Heart left ventricle (tissue), 16 donors: ENCODE measurements at regions not wholly inside any gene's neighbourhood (a gene's known extent, or its start where the extent isn't known, plus 50 kb on each side); places are given as distances from the start of the nearest gene placed in this dataset.

ENCODE experiments used
- ATAC-seq, 4 donors: fragments of 200-7000 bp; cut with Tn5 transposase; one replicate each; pipeline ENCODE4 v1.9.1; 2020 to 2022; ENCODE audit warnings: moderate library complexity in 4 of 4, mild to moderate bottlenecking in 3 of 4, moderate number of reproducible peaks in 1 of 4
- DNase-seq, 5 donors: peaks; one replicate each; pipeline ENCODE4 v3.0.0-alpha.2; 2020
- H3K27ac ChIP-seq, 12 donors: fragments of 200-600 bp; sonication (generic) in 4 of 12; one replicate each; pipeline versions ENCODE4 v1.5.0 to v1.8.0; 2016 to 2022; ENCODE audit warnings: mild to moderate bottlenecking in 2 of 12
- H3K27me3 ChIP-seq, 9 donors: fragments of 200-600 bp; sonication (generic) in 2 of 9; one replicate each; pipeline versions ENCODE4 v1.5.1 to v1.8.0; 2016 to 2022; ENCODE audit warnings: mild to moderate bottlenecking in 3 of 9
- H3K36me3 ChIP-seq, 9 donors: fragments of 200-600 bp; sonication (generic) in 2 of 9; one replicate each; pipeline versions ENCODE4 v1.5.0 to v1.8.0; 2018 to 2022; ENCODE audit warnings: mild to moderate bottlenecking in 2 of 9
- H3K4me1 ChIP-seq, 12 donors: fragments of 200-600 bp; sonication (generic) in 4 of 12; one replicate each; pipeline versions ENCODE4 v1.5.0 to v1.8.0; 2016 to 2022; ENCODE audit warnings: mild to moderate bottlenecking in 3 of 12
- H3K4me3 ChIP-seq, 12 donors: fragments of 200-600 bp; sonication (generic) in 4 of 12; one replicate each; pipeline versions ENCODE4 v1.5.0 to v1.8.0; 2017 to 2022; ENCODE audit warnings: mild to moderate bottlenecking in 9 of 12, moderate library complexity in 4 of 12
- H3K9me3 ChIP-seq, 12 donors: fragments of 200-600 bp; sonication (generic) in 4 of 12; one replicate each; pipeline versions ENCODE4 v1.5.0 to v1.8.0; 2016 to 2022; ENCODE audit warnings: mild to moderate bottlenecking in 1 of 12
- POLR2A ChIP-seq, 2 donors: fragments of 450-650 bp; IDR thresholded peaks; one replicate each; pipeline ENCODE4 v1.6.1; 2017; ENCODE audit warnings: antibody characterized with exemption in 2 of 2, mild to moderate bottlenecking in 2 of 2, moderate library complexity in 2 of 2
- WGBS, 4 donors: extraction: QIAGEN DNeasy Blood & Tissue Kit in 2 of 4; methylation state at CpG; one replicate each; pipeline versions ENCODE4 v1.1.5 to v1.1.7; 2013 to 2018; 5-methylcytosine and 5-hydroxymethylcytosine counted together
- intact Hi-C, 10 donors: fragments of 100-400 bp; cut with DNase I; formaldehyde crosslinking; loops; one replicate each; pipeline versions ENCODE4 v1.11.1 to v1.14.2; 2022
- TF ChIP-seq, protein P1 (sequence below), 12 donors: fragments of 200-600 bp; sonication (generic) in 4 of 12; IDR thresholded peaks; one replicate each; pipeline versions ENCODE4 v1.5.0 to v1.8.0; 2018 to 2022; ENCODE audit warnings: antibody characterized with exemption in 12 of 12, mild to moderate bottlenecking in 5 of 12
- donor health status: ischemic (EF 13 %, LVEDD 7.1; RV severe dilation, severe dysfunction).
- donor health status: healthy with polysubstance abuse.
- donor health status: DM: no; HTN: yes; CAD: no.
- donor health status: DM: no; HTN: no; CAD: no.
- donor health status: ischemic (EF 25% LVEDD 6.9; RV normal size, moderate dysfunction).
- donor health status: ischemic (EF 25% LVEDD 5.7; RV mildly dilated, moderate dysfunction).
- donor health status: healthy.
- donor health status: DM: yes; HTN: yes; CAD: no.
- donor health status: ischemic (EF 35%, LVEDD 5.7; RV mildly dilated, moderate dysfunction).
- donor health status: nonischemic (EF 11% LVEDD 7.7; RV severe dilation, severe dysfunction).
- donor health status: DM: yes; HTN: yes; CAD: no.
- donor health status: PGD.
- donor health status: ischemic (EF 29% LVEDD 5.4; RV normal size, mild dysfunction).
- donor health status: nonischemic (EF 23%, LVEDD 6.1; RV moderate dilation, normal function).

DNA sequence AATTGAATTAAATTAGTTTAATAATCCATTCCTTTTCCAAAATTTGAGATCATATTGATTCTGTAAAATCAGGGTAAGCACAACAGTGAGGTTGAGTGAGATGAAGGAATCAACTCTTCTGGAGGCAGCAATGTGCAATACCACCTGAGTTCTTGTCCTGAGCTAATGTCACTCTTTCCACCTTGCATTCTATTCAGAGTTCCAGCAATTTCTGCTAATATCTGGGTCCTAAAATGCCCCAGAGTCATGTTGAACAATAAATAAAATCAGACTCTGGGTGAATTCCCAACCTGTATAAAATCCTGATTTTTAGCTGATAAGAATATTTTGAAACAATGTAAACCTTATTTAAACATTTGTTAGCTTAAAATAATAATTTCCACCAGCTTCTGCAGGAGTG lies 590.8 kb upstream of the ADGRB3 start:
- Histone ChIP-seq H3K9me3 (peaks cover 0 to 9% (median 0%) of the 10 kb centered on the region in 12 donors), H3K4me1 (no peaks in the 10 kb centered on the region), H3K4me3 (no peak overlapping the region), H3K27me3 (no peaks in the 10 kb centered on the region), H3K27ac (no peak overlapping the region), H3K36me3 (no peaks in the 10 kb centered on the region)
- no peak for DNase-seq
- intact Hi-C loops = no loop called here
- no peak for ATAC-seq
- no peak for TF ChIP-seq POLR2A (IDR thresholded peaks at IDR 0.05)
- TF ChIP-seq, protein P1, sequence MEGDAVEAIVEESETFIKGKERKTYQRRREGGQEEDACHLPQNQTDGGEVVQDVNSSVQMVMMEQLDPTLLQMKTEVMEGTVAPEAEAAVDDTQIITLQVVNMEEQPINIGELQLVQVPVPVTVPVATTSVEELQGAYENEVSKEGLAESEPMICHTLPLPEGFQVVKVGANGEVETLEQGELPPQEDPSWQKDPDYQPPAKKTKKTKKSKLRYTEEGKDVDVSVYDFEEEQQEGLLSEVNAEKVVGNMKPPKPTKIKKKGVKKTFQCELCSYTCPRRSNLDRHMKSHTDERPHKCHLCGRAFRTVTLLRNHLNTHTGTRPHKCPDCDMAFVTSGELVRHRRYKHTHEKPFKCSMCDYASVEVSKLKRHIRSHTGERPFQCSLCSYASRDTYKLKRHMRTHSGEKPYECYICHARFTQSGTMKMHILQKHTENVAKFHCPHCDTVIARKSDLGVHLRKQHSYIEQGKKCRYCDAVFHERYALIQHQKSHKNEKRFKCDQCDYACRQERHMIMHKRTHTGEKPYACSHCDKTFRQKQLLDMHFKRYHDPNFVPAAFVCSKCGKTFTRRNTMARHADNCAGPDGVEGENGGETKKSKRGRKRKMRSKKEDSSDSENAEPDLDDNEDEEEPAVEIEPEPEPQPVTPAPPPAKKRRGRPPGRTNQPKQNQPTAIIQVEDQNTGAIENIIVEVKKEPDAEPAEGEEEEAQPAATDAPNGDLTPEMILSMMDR (IDR thresholded peaks at IDR 0.05) = no peak

DNA sequence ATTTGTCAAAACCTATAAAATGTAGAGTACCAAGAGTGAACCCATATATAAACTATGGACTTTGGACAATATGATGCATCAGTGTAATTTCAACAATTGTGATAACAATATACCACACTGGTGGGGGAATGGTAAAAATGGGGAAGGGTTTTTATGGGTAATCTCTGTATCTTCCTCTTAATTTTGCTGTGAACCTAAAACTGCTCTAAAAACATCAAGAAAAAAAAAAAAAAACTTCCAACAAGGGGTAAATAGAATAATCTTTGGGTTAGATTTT lies 592.0 kb upstream of the ADGRB3 start:
- TF ChIP-seq POLR2A (IDR thresholded peaks at IDR 0.05) = no peak
- TF ChIP-seq, protein P1 (IDR thresholded peaks at IDR 0.05) = no peak
- no peak overlapping the region for H3K4me3 ChIP-seq

DNA sequence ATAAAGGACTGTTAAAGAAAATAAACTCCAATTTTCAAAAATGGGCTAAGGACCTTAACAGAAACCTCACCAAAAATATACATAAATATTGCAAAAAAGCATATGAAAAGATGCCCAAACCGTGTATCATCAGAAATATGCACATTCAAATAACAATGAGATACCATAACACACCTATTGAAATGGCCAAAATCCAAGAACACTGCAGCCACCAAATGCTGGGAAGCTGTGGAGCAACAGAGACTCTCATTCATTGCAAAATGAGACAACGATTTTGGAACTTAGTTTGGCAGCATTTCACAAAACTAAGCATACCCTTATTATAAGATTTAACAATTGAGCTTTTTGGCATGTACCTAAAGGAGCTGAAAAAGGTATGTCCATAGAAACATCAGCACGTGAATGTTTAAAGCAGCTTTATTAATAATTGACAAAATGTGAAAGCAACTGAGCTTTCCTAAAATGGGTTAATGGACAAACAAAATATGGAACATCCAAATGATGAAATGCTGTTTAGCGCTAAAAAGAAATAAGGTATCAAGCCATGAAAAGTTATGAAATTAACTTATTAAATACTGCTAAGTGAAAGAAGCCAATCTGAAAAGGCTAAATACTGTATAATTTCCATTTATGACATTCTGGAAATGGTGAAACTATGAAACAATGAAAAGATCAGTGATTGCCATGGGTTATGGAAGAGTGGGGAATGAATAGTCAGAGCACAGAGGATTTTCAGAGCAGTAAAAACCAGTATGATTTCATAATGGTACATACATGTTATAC lies 592.6 kb upstream of the ADGRB3 start:
- 59 to 63% (median 61%) methylated on average over 4 of the region's 4 CpGs for WGBS, 4 donors
- no peak overlapping the region for H3K4me3 ChIP-seq
- intact Hi-C loops = no loop called here
- H3K27ac ChIP-seq = no peak overlapping the region
- ATAC-seq (no peak), DNase-seq (no peak)
- no peaks in the 10 kb centered on the region for H3K4me1 ChIP-seq
- no peak for TF ChIP-seq POLR2A (IDR thresholded peaks at IDR 0.05)
- TF ChIP-seq, protein P1 (IDR thresholded peaks at IDR 0.05) = no peak
- no peaks in the 10 kb centered on the region for H3K9me3 ChIP-seq
- H3K36me3 ChIP-seq = no peaks in the 10 kb centered on the region
- H3K27me3 ChIP-seq = no peaks in the 10 kb centered on the region

More for the DNA sequence above, 592.0 kb upstream of the ADGRB3 start:
- Histone ChIP-seq H3K27ac (no peak overlapping the region), H3K9me3 (peaks cover 0 to 2% (median 0%) of the 10 kb centered on the region in 12 donors), H3K4me1 (no peaks in the 10 kb centered on the region), H3K27me3 (no peaks in the 10 kb centered on the region), H3K36me3 (no peaks in the 10 kb centered on the region)
- DNase-seq (no peak), ATAC-seq (no peak)
- intact Hi-C loops = no loop called here

DNA sequence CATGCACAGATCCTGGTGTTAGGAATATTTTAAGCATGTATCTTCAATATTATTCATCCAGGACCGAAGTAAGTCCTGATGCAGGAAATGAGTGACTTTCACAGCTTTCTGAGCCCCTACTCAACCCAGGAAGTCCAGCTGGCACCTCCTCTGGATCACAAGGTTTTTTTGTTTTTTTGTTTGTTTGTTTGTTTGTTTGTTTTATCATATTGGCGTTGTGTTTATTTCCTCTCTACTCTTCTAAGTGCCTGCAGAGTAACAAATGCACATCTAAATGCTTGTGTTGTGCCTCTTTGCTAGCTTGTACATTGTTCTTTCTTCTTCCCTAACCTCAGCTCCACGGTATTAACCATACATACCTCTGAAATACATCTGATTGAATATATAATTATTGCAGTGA lies 594.3 kb upstream of the ADGRB3 start:
- H3K27ac ChIP-seq = peak overlapping the region in 5 of 12 donors; percentile 11 to 48 (median 36)
- H3K9me3 ChIP-seq = no peaks in the 10 kb centered on the region
- no peaks in the 10 kb centered on the region for H3K36me3 ChIP-seq
- 36 to 41% (median 39%) methylated on average over 3 of the region's 3 CpGs for WGBS, 4 donors
- H3K4me3 ChIP-seq = peak overlapping the region in 7 of 12 donors; percentile 19 to 54 (median 36)
- intact Hi-C loops = no loop called here
- no peak for DNase-seq
- ATAC-seq = no peak
- no peaks in the 10 kb centered on the region for H3K27me3 ChIP-seq
- no peak for TF ChIP-seq POLR2A (IDR thresholded peaks at IDR 0.05)
- TF ChIP-seq, protein P1 (IDR thresholded peaks at IDR 0.05) = no peak
- H3K4me1 ChIP-seq = no peaks in the 10 kb centered on the region
